Right ventricle myocardium inferior (tissue), 1 donor: ENCODE measurements at regions not wholly inside any gene's neighbourhood (a gene's known extent, or its start where the extent isn't known, plus 50 kb on each side); places are given as distances from the start of the nearest gene placed in this dataset.

Source experiments
- ATAC-seq: fragments of 200-7000 bp; cut with Tn5 transposase; one replicate; pipeline ENCODE4 v1.9.1; 2020; ENCODE audit warnings: mild to moderate bottlenecking, moderate library complexity
- DNase-seq: peaks from one replicate; pipeline ENCODE4 v3.0.0; 2021; ENCODE audit errors: missing footprints
- intact Hi-C: fragments of 100-400 bp; cut with DNase I; formaldehyde crosslinking; loops from one replicate; pipeline ENCODE4 v1.11.0; 2022
- donor health status: DM: no; HTN: yes; CAD: no; lungs with severe emphysema.

DNA sequence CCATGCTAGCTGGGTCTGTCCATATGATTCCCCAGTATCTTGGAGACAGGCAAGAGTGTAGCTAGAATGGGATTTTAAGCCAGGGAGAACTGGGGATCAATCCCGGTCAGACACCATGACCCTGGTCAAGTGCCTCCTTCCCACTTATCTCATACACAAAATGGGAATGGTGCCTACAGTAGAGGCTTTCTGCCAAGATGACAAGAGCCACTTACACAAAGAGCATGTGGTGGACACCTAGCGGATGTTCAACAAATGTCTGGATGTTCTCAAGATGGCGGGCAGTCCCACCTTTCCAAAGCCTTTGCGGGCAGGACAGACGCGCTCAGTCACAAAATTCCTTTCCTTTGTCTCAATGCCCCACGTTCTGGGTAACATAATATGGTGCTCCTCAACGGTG lies 57.3 kb downstream of the MAF start:
- DNase-seq = no peak
- peak; percentile 82 for ATAC-seq
- intact Hi-C loops = loop anchor here (2.0 to 5.0 kb wide), 2 partner anchors 58 to 106 kb away; partner anchors contain the start of gene MAF

DNA sequence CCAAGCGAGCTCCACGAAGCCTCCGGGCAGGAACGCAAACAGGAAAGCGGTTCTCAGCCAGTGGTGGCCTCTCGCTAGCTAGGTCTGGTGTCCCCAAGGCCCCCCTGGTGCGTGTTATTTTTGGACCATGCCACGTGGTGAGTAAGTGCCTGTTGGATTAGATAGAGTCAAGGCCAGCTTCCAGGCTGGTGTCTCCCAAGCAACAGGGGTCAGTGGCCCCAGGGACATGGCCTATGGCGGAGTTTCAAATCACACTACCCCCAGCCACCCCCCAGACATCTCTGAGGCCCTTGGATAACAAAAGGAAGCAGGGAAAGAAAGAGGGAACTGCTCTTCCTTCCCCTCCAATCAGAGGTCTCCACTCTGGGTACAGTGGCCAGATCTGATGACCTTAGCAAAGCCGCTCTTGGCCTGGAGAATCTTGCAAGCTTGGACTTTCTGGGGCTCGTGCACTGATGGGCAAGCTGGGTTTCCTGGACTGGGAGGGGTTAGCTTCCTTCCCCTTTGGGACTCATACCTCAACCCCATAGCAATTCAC lies 58.2 kb downstream of the MAF start:
- intact Hi-C loops = loop anchor here (2.0 to 5.0 kb wide), 2 partner anchors 58 to 105 kb away; partner anchors contain the start of gene MAF
- ATAC-seq (peak; percentile 89), DNase-seq (peak; percentile 77)

DNA sequence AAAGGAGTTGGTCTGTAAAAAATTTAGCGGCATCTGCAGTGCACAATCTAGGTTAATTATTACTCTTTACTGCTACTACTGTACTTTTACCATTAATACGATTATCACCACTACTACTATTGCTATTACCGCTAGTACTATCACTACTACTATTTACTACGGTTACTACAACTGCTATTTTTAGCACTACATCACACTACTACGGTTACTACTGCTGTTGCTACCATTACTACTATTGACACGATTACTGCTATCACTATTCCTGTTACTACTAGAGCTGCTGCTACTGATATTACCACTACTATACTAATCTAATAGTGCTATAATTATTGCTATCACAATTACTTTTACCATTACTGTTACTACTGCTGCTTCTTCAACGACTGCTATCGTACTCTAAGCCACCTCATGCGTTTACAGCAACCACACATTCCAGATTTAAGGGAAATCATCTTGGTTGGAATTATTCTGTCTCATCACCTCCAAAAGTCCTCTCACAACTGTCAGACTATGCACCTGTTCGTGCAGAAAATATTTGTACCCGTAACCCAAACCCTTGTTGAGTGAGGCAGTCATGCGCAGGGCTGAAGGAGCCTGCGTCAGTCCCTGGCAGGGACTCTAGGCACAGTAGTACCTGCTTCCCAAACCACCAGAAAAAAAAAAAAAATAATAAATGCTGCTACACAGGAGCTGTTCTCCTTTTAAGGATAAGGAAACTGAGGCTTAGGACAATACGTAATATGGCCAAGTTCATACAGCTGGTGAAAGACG lies 59.5 kb downstream of the MAF start:
- intact Hi-C loops = loop anchor here (5.0 kb wide), 1 partner anchor 104 kb away; no protein-coding TSS in a partner anchor
- DNase-seq = no peak
- ATAC-seq = no peak

DNA sequence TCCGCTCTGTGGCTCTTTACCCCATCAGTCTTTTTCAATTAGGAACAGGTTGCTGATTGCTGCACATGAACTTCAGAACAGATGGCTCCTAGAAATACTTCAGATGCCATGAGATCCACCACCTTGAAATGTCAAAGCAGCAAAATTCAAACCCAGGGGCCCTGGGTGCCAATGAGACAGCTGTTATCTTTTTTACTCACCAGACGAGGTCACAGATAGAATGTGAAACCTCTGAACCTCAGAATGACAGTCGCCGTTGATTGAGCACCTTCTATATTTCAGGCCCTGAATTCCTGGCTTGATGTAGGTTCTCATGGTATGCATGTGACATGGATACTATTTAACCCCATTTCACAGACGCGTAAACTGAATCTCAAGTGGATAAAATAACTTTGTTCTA lies 63.0 kb downstream of the MAF start:
- DNase-seq = no peak
- intact Hi-C loops = no loop called here
- ATAC-seq = no peak

GRCh38 chr16:79536958-79537357 lies 63.6 kb downstream of the MAF start:
- DNase-seq (no peak), ATAC-seq (no peak)
- intact Hi-C loops = no loop called here

DNA sequence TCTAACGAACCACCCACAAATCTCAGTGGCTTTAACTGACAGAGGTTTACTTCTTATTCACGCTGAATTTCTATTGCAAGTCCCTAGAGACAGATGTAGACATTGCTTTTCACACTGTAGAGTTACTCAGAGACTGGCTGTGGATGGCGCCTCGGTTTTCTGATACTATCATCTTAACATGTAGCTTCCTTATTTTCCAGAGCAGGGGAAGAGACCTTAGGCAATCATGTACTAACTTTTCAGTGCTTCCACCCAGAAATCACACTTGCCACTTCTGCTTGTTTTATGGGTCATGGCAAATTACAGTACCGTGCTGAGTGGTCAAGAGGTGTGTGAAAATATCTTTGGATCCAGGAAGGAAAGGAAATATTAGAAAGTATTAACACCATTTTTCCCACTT lies 65.4 kb downstream of the MAF start:
- DNase-seq (no peak), ATAC-seq (peak; percentile 58)
- intact Hi-C loops = no loop called here

- DNase-seq = no peak
- intact Hi-C loops = no loop called here
- ATAC-seq = no peak
Measured at GRCh38 chr16:79534143-79534542, 66.4 kb downstream of the MAF start.

DNA sequence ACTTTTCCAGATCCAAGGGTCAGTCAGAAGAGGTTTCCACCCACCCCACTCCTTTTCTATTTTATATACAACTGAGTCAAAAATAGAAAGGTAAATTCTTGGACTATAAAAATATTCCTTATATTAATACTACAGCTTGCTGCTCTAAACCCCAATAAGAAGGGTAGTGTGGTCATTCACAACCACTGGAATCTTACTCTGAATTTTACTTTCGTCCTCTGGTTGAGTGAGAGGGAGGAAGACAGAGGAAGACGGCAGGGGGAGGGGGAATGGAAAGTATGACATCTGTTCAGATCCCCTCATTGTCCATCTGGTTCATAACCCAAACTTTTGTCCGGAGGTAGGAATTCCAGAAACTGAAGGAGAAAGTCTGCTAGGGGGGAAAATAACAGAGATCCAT lies 67.2 kb downstream of the MAF start:
- ATAC-seq = no peak
- intact Hi-C loops = no loop called here
- no peak for DNase-seq

- intact Hi-C loops = no loop called here
- DNase-seq (no peak), ATAC-seq (no peak)
Measured at GRCh38 chr16:79532785-79533184, 67.8 kb downstream of the MAF start.

GRCh38 chr16:79532273-79532672 lies 68.3 kb downstream of the MAF start:
- DNase-seq = no peak
- no peak for ATAC-seq
- intact Hi-C loops = no loop called here

DNA sequence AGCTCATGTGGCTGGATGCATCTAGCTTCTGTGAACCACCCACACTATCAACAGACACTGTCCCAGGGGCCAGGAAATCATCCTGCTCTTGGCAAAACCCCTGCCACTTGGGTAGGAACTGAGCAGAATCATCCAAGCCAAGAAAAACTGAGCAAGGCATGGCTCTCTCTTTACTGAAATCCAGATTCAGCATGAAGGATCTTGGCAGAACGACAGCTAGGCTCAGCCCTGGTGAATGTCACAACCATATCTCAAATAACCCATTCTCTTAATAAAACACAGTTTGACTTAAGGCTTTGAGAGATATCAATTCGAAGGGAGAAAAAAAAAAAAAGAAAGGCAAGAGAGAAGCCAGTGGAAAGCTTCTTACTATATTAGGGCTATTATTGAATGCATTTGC lies 72.2 kb downstream of the MAF start:
- DNase-seq = no peak
- intact Hi-C loops = no loop called here
- peak; percentile 54 for ATAC-seq

DNA sequence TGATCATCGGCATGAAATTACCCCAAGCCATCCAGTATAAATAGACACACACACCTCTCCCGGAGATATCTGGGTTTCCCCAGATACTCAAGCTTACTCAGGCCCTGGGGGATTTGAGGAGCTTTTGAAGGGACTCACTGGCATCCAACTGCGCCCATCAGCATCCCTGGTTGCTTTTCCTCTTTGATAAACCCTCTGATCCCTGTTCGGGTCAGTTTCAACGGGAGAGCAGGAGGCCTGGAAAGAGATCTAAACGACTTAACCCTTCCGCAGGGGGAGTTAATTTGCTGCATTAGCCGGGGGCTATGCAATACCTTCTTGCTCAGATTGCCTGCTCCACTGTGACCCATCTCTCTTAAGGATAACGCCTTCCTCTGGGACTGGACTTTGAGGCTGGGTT lies 76.6 kb downstream of the MAF start:
- DNase-seq (no peak), ATAC-seq (no peak)
- intact Hi-C loops = no loop called here

GRCh38 chr16:79519448-79519847 lies 81.1 kb downstream of the MAF start:
- peak; percentile 44 for ATAC-seq
- intact Hi-C loops = no loop called here
- peak; percentile 78 for DNase-seq

GRCh38 chr16:79517156-79517555 lies 83.4 kb downstream of the MAF start:
- intact Hi-C loops = no loop called here

GRCh38 chr16:79510879-79511278 lies 89.7 kb downstream of the MAF start:
- no peak for DNase-seq
- no peak for ATAC-seq
- intact Hi-C loops = no loop called here

More at GRCh38 chr16:79517156-79517555, 83.4 kb downstream of the MAF start:
- DNase-seq = no peak
- ATAC-seq = no peak

DNA sequence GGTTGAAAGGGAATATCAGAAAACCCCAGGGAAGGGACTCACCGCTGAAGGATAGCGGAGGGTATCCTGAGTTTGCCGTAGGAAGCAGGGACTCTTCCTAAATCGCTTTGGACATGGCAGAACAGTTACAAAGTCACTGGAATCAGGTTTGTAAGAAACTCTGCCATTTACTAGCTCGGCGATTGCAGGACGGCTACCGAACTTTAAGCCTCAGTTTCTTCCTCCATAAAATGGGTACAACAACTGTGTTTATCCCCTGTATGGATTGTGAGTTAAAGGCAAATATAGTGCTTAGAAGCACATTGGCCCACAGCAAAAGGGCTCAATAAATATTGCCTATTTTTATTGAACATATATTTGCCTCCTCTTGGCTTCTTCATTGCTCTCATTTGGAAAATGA lies 90.6 kb downstream of the MAF start:
- DNase-seq (no peak), ATAC-seq (no peak)
- intact Hi-C loops = no loop called here

- intact Hi-C loops = no loop called here
- peak; percentile 73 for ATAC-seq
- DNase-seq = no peak
Measured at GRCh38 chr16:79509211-79509631, 91.3 kb downstream of the MAF start.

DNA sequence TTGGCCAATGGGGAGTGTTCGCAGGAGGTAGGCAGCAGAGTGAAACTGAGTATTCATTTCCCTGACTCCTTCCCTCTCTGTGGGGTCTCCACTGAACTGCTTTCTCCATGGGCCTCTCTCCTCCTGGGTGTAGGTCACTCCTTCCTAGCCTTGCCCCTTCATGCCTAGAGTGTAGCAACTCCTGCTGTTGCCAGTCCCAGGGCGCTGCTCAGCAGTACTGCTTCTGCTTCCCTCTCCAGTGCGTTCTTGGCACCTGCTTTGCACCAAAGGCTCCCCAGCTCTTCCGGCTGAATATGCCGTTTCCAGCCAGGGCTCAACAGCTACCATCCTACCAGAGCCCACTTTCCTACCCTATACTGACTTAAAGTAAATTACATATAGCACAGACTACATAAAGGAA lies 92.2 kb downstream of the MAF start:
- peak; percentile 56 for ATAC-seq
- DNase-seq = no peak
- intact Hi-C loops = no loop called here

- DNase-seq = no peak
- peak; percentile 65 for ATAC-seq
Measured at GRCh38 chr16:79505344-79505743, 95.2 kb downstream of the MAF start.

DNA sequence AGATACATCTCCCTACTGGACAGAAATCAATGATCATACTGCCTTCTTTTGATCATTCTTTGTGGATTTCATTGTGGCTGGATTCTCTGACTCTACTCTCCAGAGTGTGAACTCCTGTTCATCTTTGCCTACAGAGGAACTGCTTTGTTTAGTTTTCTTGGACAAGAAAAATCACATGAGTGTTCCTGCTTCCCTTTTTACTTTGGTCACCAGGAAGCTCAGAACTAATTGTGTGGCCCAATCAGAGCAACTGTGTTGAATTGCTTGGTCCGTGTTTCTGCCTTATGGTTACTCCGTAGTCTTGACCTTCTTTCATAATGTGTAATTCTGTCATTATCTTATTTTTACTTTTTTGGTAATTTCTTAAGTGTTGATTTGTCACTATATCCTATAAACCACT lies 97.0 kb downstream of the MAF start:
- intact Hi-C loops = no loop called here
- no peak for DNase-seq

More at GRCh38 chr16:79505344-79505743, 95.2 kb downstream of the MAF start:
- intact Hi-C loops = no loop called here

DNA sequence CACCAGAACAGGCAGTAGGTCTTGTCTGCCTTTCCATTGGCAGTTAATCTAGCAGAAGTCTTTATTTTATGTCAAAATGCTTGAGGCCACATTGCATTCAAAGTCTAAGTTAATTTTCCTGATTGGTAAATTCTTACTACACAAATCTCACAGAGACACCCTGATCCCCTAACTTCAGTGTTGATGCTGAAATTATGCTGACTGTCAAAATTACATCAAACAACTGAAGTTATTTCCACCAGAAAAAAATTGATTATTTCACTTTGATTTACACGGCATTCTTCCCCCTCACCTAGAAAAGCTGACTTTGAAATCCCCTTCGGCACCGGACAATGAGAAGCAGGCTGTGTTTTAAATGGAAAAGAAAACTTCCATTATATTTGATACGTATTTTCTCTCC lies 99.1 kb downstream of the MAF start:
- intact Hi-C loops = no loop called here
- ATAC-seq = no peak
- no peak for DNase-seq

More for the DNA sequence above, 97.0 kb downstream of the MAF start:
- ATAC-seq = no peak
